SH-SY5Y (cell line): ENCODE measurements at regions not wholly inside any gene's neighbourhood (a gene's known extent, or its start where the extent isn't known, plus 50 kb on each side); places are given as distances from the start of the nearest gene placed in this dataset.

Experiments used
- GATA2 ChIP-seq: IDR thresholded peaks from 2 replicates; pipeline ENCODE4 v1.6.1; 2011; ENCODE audit warnings: mild to moderate bottlenecking, low read depth, low read length
- GATA3 ChIP-seq: IDR thresholded peaks from 2 replicates; pipeline ENCODE4 v1.6.1; 2011; ENCODE audit warnings: low read depth, mild to moderate bottlenecking, low read length, moderate library complexity

GRCh38 chr5:40384782-40385390 lies 294.8 kb upstream of the PTGER4 start:
- TF ChIP-seq GATA3 (no peak), GATA2 (no peak)
